ENCODE measurements at regions not wholly inside any gene's neighbourhood (a gene's known extent, or its start where the extent isn't known, plus 50 kb on each side); places are given as distances from the start of the nearest gene placed in this dataset.

GRCh38 chr1:72369069-72369757 lies 86.9 kb upstream of the NEGR1 start:
- TF ChIP-seq POLR2A (IDR thresholded peaks at IDR 0.05) = no peak
- TF ChIP-seq, protein P1, sequence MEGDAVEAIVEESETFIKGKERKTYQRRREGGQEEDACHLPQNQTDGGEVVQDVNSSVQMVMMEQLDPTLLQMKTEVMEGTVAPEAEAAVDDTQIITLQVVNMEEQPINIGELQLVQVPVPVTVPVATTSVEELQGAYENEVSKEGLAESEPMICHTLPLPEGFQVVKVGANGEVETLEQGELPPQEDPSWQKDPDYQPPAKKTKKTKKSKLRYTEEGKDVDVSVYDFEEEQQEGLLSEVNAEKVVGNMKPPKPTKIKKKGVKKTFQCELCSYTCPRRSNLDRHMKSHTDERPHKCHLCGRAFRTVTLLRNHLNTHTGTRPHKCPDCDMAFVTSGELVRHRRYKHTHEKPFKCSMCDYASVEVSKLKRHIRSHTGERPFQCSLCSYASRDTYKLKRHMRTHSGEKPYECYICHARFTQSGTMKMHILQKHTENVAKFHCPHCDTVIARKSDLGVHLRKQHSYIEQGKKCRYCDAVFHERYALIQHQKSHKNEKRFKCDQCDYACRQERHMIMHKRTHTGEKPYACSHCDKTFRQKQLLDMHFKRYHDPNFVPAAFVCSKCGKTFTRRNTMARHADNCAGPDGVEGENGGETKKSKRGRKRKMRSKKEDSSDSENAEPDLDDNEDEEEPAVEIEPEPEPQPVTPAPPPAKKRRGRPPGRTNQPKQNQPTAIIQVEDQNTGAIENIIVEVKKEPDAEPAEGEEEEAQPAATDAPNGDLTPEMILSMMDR (IDR thresholded peaks at IDR 0.05) = no peak

Measured in body of pancreas (tissue), 4 donors.